Lower leg skin (tissue), 3 donors: ENCODE measurements at regions not wholly inside any gene's neighbourhood (a gene's known extent, or its start where the extent isn't known, plus 50 kb on each side); places are given as distances from the start of the nearest gene placed in this dataset.
"Not testable (repeated sequence)": the region's sequence is repeated elsewhere in the genome, so short reads cannot be mapped to it uniquely, and the experiment has no call there.

Experiments
- POLR2A ChIP-seq, 2 donors: fragments of 450-650 bp; IDR thresholded peaks; one replicate each; pipeline ENCODE4 v1.6.1; 2016 to 2017; ENCODE audit warnings: antibody characterized with exemption in 2 of 2, mild to moderate bottlenecking in 1 of 2, moderate library complexity in 1 of 2
- TF ChIP-seq, protein P1 (sequence below), 3 donors: fragments of 450-650 bp; IDR thresholded peaks; one replicate each; pipeline ENCODE4 v1.5.1; 2016; ENCODE audit warnings: antibody characterized with exemption in 3 of 3, mild to moderate bottlenecking in 3 of 3, moderate library complexity in 2 of 3

DNA sequence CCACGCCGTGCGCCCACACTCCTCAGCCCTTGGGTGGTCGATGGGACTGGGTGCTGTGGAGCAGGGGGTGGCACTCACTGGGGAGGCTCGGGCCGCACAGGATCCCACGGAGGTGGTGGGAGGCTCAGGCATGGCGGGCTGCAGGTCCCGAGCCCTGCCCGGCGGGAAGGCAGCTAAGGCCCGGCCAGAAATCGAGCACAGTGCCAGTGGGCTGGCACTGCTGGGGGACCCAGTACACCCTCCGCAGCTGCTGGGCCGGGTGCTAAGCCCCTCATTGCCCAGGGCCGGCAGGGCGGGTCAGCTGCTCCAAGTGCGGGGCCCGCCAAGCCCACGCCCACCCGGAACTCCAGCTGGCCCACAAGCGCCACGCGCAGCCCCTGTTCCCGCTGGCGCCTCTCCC, 370.0 kb downstream of the LRATD1 start:
- TF ChIP-seq, protein P1, sequence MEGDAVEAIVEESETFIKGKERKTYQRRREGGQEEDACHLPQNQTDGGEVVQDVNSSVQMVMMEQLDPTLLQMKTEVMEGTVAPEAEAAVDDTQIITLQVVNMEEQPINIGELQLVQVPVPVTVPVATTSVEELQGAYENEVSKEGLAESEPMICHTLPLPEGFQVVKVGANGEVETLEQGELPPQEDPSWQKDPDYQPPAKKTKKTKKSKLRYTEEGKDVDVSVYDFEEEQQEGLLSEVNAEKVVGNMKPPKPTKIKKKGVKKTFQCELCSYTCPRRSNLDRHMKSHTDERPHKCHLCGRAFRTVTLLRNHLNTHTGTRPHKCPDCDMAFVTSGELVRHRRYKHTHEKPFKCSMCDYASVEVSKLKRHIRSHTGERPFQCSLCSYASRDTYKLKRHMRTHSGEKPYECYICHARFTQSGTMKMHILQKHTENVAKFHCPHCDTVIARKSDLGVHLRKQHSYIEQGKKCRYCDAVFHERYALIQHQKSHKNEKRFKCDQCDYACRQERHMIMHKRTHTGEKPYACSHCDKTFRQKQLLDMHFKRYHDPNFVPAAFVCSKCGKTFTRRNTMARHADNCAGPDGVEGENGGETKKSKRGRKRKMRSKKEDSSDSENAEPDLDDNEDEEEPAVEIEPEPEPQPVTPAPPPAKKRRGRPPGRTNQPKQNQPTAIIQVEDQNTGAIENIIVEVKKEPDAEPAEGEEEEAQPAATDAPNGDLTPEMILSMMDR (IDR thresholded peaks at IDR 0.05): not testable (repeated sequence)
- TF ChIP-seq POLR2A (IDR thresholded peaks at IDR 0.05): not testable (repeated sequence)
